Heart left ventricle (tissue), 13 donors: ENCODE measurements at regions not wholly inside any gene's neighbourhood (a gene's known extent, or its start where the extent isn't known, plus 50 kb on each side); places are given as distances from the start of the nearest gene placed in this dataset.

ENCODE experiments used
- POLR2A ChIP-seq, 2 donors: fragments of 450-650 bp; IDR thresholded peaks; one replicate each; pipeline ENCODE4 v1.6.1; 2017; ENCODE audit warnings: antibody characterized with exemption in 2 of 2, mild to moderate bottlenecking in 2 of 2, moderate library complexity in 2 of 2
- TF ChIP-seq, protein P1 (sequence below), 12 donors: fragments of 200-600 bp; sonication (generic) in 4 of 12; IDR thresholded peaks; one replicate each; pipeline versions ENCODE4 v1.5.0 to v1.8.0; 2018 to 2022; ENCODE audit warnings: antibody characterized with exemption in 12 of 12, mild to moderate bottlenecking in 5 of 12
- donor health status: ischemic (EF 13 %, LVEDD 7.1; RV severe dilation, severe dysfunction).
- donor health status: DM: no; HTN: yes; CAD: no.
- donor health status: DM: no; HTN: no; CAD: no.
- donor health status: ischemic (EF 25% LVEDD 6.9; RV normal size, moderate dysfunction).
- donor health status: ischemic (EF 25% LVEDD 5.7; RV mildly dilated, moderate dysfunction).
- donor health status: ischemic (EF 35%, LVEDD 5.7; RV mildly dilated, moderate dysfunction).
- donor health status: nonischemic (EF 11% LVEDD 7.7; RV severe dilation, severe dysfunction).
- donor health status: DM: yes; HTN: yes; CAD: no.
- donor health status: PGD.
- donor health status: ischemic (EF 29% LVEDD 5.4; RV normal size, mild dysfunction).
- donor health status: nonischemic (EF 23%, LVEDD 6.1; RV moderate dilation, normal function).

DNA sequence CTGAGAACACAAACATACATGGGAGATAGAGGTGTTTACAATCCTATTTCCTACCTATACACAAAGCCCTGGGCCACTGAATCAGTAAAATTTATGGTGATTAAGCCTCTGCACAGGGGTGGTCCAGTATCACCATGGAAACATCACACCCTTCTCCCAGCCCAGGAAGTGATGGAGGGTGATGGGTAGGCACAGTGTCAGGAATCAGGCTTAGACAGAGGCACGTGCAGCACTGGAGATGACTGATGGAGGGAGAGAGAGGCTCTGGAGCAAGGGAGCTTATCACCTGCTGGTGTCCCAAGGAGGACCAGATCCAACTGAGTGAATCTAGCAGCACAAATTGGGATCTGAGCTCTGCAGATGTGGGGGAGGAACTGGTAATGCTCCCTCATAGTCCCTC lies 117.2 kb downstream of the RPIA start:
- TF ChIP-seq, protein P1, sequence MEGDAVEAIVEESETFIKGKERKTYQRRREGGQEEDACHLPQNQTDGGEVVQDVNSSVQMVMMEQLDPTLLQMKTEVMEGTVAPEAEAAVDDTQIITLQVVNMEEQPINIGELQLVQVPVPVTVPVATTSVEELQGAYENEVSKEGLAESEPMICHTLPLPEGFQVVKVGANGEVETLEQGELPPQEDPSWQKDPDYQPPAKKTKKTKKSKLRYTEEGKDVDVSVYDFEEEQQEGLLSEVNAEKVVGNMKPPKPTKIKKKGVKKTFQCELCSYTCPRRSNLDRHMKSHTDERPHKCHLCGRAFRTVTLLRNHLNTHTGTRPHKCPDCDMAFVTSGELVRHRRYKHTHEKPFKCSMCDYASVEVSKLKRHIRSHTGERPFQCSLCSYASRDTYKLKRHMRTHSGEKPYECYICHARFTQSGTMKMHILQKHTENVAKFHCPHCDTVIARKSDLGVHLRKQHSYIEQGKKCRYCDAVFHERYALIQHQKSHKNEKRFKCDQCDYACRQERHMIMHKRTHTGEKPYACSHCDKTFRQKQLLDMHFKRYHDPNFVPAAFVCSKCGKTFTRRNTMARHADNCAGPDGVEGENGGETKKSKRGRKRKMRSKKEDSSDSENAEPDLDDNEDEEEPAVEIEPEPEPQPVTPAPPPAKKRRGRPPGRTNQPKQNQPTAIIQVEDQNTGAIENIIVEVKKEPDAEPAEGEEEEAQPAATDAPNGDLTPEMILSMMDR (IDR thresholded peaks at IDR 0.05): no peak
- TF ChIP-seq POLR2A (IDR thresholded peaks at IDR 0.05): no peak
